K562 (cell line): ENCODE measurements at regions not wholly inside any gene's neighbourhood (a gene's known extent, or its start where the extent isn't known, plus 50 kb on each side); places are given as distances from the start of the nearest gene placed in this dataset.

ENCODE experiments used
- ETV5 ChIP-seq: sonication (generic); formaldehyde crosslinking; IDR thresholded peaks from 2 replicates; pipeline ENCODE4 v1.4.0; 2020; ENCODE audit warnings: low read depth, mild to moderate bottlenecking, missing genetic modification reagents
- GATA2 ChIP-seq: sonication (generic); formaldehyde crosslinking; IDR thresholded peaks from 2 replicates; pipeline ENCODE4 v1.4.0; 2020; ENCODE audit warnings: mild to moderate bottlenecking, missing genetic modification reagents

DNA sequence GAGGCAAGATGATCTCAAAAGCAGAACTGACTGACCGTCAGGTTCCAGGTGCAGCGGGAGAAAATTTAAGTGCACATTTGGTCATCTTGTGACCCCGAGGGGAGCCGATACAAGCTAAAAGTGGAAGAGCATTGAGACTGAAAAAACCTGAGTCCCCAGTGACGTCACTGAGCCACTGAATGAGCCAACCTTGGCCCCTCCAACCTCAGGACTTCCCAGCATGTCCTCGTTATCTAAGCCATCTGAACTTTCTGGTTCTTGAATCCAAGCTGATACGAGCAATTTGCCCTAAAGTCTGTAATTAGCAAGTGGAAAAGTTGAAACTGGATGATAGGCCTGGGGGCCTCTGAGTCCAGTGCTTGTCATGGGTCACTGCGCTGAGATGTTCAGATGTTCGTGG, 51.1 kb upstream of the ISX start (continued):
- no peak for TF ChIP-seq GATA2
- no peak for TF ChIP-seq ETV5
